ENCODE measurements at regions not wholly inside any gene's neighbourhood (a gene's known extent, or its start where the extent isn't known, plus 50 kb on each side); places are given as distances from the start of the nearest gene placed in this dataset.
"Not testable (repeated sequence)": the region's sequence is repeated elsewhere in the genome, so short reads cannot be mapped to it uniquely, and the experiment has no call there.

GRCh38 chr7:9718071-9718661, 1255.5 kb upstream of the PHF14 start:
- CTCF ChIA-PET = no interaction called here
- Mint-ChIP-seq H3K9me3 (peaks cover 14% of the 10 kb centered on the region), H3K36me3 (ENCODE audit: low read depth) (no peaks in the 10 kb centered on the region), H3K4me1 (ENCODE audit: low read depth) (no peaks in the 10 kb centered on the region), H3K27ac (no peak overlapping the region), H3K27me3 (no peaks in the 10 kb centered on the region), H3K4me3 (no peak overlapping the region)
- no peak for TF ChIP-seq CTCF (IDR thresholded peaks at IDR 0.05)
- POLR2A ChIA-PET = no interaction called here
- DNase-seq (no peak), ATAC-seq (no peak)
- intact Hi-C loops (cut with micrococcal nuclease) = no loop called here

- POLR2A ChIA-PET = no interaction called here
- H3K4me1 Mint-ChIP-seq (ENCODE audit: low read depth) = no peaks in the 10 kb centered on the region
Observed at GRCh38 chr7:9719303-9719702, 1254.4 kb upstream of the PHF14 start.

GRCh38 chr7:9719721-9720120, 1254.0 kb upstream of the PHF14 start:
- ChIA-PET CTCF (no interaction called here), POLR2A (no interaction called here)
- no peak for DNase-seq
- Mint-ChIP-seq H3K27me3 (no peaks in the 10 kb centered on the region), H3K27ac (no peak overlapping the region), H3K9me3 (peaks cover 16% of the 10 kb centered on the region), H3K4me3 (no peak overlapping the region), H3K4me1 (ENCODE audit: low read depth) (no peaks in the 10 kb centered on the region), H3K36me3 (ENCODE audit: low read depth) (no peaks in the 10 kb centered on the region)
- intact Hi-C loops (cut with micrococcal nuclease) = no loop called here
- no peak for TF ChIP-seq CTCF (IDR thresholded peaks at IDR 0.05)
- ATAC-seq = no peak

More at GRCh38 chr7:9719303-9719702, 1254.4 kb upstream of the PHF14 start:
- intact Hi-C loops (cut with micrococcal nuclease) = no loop called here
- H3K9me3 Mint-ChIP-seq = peaks cover 14% of the 10 kb centered on the region
- DNase-seq (no peak), ATAC-seq (no peak)
- no peak overlapping the region for H3K27ac Mint-ChIP-seq
- H3K4me3 Mint-ChIP-seq = no peak overlapping the region
- no peaks in the 10 kb centered on the region for H3K27me3 Mint-ChIP-seq
- no peaks in the 10 kb centered on the region for H3K36me3 Mint-ChIP-seq (ENCODE audit: low read depth)
- CTCF ChIA-PET = no interaction called here
- no peak for TF ChIP-seq CTCF (IDR thresholded peaks at IDR 0.05)

DNA sequence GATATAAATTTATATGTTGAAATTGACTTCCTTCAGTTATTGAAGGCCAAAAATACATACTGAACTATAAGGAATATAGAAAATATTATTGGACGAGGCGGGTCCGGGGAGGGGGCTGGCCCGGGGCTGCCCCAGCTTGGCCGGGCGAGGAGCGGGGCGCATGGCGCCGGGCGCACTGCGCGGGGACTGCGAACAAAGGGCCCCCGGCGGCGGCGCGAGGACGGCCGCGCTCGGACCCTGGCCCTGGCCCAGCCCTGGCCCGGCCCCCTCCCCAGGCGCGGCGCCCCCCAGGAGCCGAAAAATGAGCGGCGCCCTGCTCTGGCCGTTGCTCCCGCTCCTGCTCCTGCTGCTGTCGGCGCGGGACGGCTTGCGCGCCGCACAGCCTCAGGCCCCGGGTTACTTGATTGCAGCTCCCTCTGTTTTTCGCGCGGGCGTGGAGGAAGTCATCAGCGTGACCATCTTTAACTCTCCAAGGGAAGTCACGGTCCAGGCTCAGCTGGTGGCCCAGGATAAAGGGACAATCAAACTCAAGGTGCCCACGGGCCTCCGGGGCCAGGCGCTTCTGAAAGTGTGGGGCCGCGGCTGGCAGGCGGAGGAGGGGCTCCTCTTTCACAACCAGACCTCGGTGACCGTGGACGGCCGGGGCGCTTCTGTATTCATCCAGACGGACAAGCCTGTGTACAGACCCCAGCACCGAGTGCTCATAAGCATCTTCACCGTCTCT, 1247.6 kb upstream of the PHF14 start:
- H3K4me3 Mint-ChIP-seq; intact Hi-C loops (cut with micrococcal nuclease); H3K4me1 Mint-ChIP-seq (ENCODE audit: low read depth); CTCF ChIA-PET; ATAC-seq; H3K27ac Mint-ChIP-seq; DNase-seq; POLR2A ChIA-PET; H3K9me3 Mint-ChIP-seq; H3K27me3 Mint-ChIP-seq; H3K36me3 Mint-ChIP-seq (ENCODE audit: low read depth): not testable (repeated sequence)

- intact Hi-C loops (cut with micrococcal nuclease); ATAC-seq; POLR2A ChIA-PET: not testable (repeated sequence)
Observed at GRCh38 chr7:9726811-9727210, 1246.9 kb upstream of the PHF14 start.

GRCh38 chr7:9727467-9727869, 1246.2 kb upstream of the PHF14 start:
- H3K36me3 Mint-ChIP-seq (ENCODE audit: low read depth); H3K27ac Mint-ChIP-seq; CTCF ChIA-PET; DNase-seq; H3K4me3 Mint-ChIP-seq; POLR2A ChIA-PET; ATAC-seq; H3K9me3 Mint-ChIP-seq; H3K4me1 Mint-ChIP-seq (ENCODE audit: low read depth); intact Hi-C loops (cut with micrococcal nuclease); H3K27me3 Mint-ChIP-seq: not testable (repeated sequence)

More at GRCh38 chr7:9726811-9727210, 1246.9 kb upstream of the PHF14 start:
- H3K4me1 Mint-ChIP-seq (ENCODE audit: low read depth); H3K27ac Mint-ChIP-seq; CTCF ChIA-PET; H3K36me3 Mint-ChIP-seq (ENCODE audit: low read depth); H3K4me3 Mint-ChIP-seq; H3K9me3 Mint-ChIP-seq; DNase-seq; H3K27me3 Mint-ChIP-seq: not testable (repeated sequence)

GRCh38 chr7:9728014-9728657, 1245.5 kb upstream of the PHF14 start:
- POLR2A ChIA-PET; H3K9me3 Mint-ChIP-seq; H3K4me3 Mint-ChIP-seq; ATAC-seq; H3K36me3 Mint-ChIP-seq (ENCODE audit: low read depth); intact Hi-C loops (cut with micrococcal nuclease); H3K4me1 Mint-ChIP-seq (ENCODE audit: low read depth); DNase-seq; CTCF ChIA-PET; H3K27ac Mint-ChIP-seq; H3K27me3 Mint-ChIP-seq: not testable (repeated sequence)
